Mesothelial cell of epicardium (in vitro differentiated cells): ENCODE measurements at regions not wholly inside any gene's neighbourhood (a gene's known extent, or its start where the extent isn't known, plus 50 kb on each side); places are given as distances from the start of the nearest gene placed in this dataset.

Source experiments
- DNase-seq, 2 experiments: peaks; one replicate each; pipeline ENCODE4 v3.0.0; 2021; ENCODE audit warnings: low spot score in 2 of 2; ENCODE audit not compliant: unreplicated experiment in 2 of 2
- H3K27ac Mint-ChIP-seq: 2 replicates; pipeline ENCODE4 v1.8.0; 2021; ENCODE audit warnings: mixed read lengths
- H3K27me3 Mint-ChIP-seq: 2 replicates; pipeline ENCODE4 v1.8.0; 2021; ENCODE audit warnings: low read depth, mixed read lengths
- H3K36me3 Mint-ChIP-seq: 2 replicates; pipeline ENCODE4 v1.8.0; 2021; ENCODE audit warnings: mixed read lengths
- H3K4me1 Mint-ChIP-seq: 2 replicates; pipeline ENCODE4 v1.8.0; 2021; ENCODE audit warnings: mixed read lengths
- H3K4me3 Mint-ChIP-seq: 2 replicates; pipeline ENCODE4 v1.8.0; 2021; ENCODE audit warnings: mild to moderate bottlenecking, moderate library complexity, mixed read lengths
- H3K9me3 Mint-ChIP-seq: 2 replicates; pipeline ENCODE4 v1.8.0; 2021; ENCODE audit warnings: mixed read lengths
- TF ChIP-seq, protein P1 (sequence below): fragments of 200-600 bp; sonication (generic); IDR thresholded peaks from one replicate; pipeline ENCODE4 v1.5.0; 2021; ENCODE audit warnings: antibody characterized with exemption; ENCODE audit not compliant: unreplicated experiment

DNA sequence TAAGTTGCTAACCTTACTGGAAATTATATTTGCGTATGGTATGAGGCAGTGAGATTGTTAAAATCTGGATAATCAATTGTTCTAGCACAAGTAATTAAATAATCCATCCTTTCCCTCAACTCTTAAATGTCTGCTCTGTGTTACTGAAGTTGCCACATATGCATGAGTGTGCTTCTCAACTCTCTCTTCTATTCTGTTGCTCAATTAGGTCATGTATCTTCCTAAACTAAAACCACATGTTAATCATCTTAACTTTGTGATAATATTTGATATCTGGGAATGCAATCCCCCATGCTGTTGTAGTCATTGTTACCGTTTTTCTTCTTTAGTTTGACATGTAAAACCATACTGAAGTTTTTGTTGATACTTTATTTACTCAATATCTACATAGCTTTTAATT lies 63.5 kb upstream of the STMND1 start:
- no peak for DNase-seq
- H3K4me1 Mint-ChIP-seq = peaks cover 23% of the 10 kb centered on the region
- H3K9me3 Mint-ChIP-seq = peaks cover 4% of the 10 kb centered on the region
- H3K27ac Mint-ChIP-seq = no peak overlapping the region
- H3K4me3 Mint-ChIP-seq = no peak overlapping the region
- peaks cover 12% of the 10 kb centered on the region for H3K27me3 Mint-ChIP-seq
- TF ChIP-seq, protein P1, sequence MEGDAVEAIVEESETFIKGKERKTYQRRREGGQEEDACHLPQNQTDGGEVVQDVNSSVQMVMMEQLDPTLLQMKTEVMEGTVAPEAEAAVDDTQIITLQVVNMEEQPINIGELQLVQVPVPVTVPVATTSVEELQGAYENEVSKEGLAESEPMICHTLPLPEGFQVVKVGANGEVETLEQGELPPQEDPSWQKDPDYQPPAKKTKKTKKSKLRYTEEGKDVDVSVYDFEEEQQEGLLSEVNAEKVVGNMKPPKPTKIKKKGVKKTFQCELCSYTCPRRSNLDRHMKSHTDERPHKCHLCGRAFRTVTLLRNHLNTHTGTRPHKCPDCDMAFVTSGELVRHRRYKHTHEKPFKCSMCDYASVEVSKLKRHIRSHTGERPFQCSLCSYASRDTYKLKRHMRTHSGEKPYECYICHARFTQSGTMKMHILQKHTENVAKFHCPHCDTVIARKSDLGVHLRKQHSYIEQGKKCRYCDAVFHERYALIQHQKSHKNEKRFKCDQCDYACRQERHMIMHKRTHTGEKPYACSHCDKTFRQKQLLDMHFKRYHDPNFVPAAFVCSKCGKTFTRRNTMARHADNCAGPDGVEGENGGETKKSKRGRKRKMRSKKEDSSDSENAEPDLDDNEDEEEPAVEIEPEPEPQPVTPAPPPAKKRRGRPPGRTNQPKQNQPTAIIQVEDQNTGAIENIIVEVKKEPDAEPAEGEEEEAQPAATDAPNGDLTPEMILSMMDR = no peak
- H3K36me3 Mint-ChIP-seq = no peaks in the 10 kb centered on the region

DNA sequence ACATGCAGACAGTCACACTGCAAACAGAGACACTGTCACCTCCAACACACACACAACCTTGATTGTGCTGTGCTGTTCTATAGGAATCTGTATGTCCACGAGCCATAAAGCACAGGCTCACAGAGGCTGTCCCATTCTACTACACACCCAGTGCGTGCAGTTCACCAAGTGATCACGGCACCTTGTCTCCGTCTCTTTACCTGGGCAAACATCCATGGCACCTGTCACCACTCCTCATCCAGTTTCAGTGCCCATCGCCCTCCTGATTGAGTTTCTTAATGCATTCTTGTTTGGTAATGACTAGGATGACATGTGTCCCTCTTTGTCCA lies 65.8 kb upstream of the STMND1 start:
- H3K27me3 Mint-ChIP-seq = peaks cover 12% of the 10 kb centered on the region
- TF ChIP-seq, protein P1 = no peak
- no peaks in the 10 kb centered on the region for H3K36me3 Mint-ChIP-seq
- H3K4me1 Mint-ChIP-seq = peaks cover 23% of the 10 kb centered on the region
- H3K27ac Mint-ChIP-seq = no peak overlapping the region
- DNase-seq = no peak
- H3K4me3 Mint-ChIP-seq = no peak overlapping the region
- peaks cover 4% of the 10 kb centered on the region for H3K9me3 Mint-ChIP-seq

DNA sequence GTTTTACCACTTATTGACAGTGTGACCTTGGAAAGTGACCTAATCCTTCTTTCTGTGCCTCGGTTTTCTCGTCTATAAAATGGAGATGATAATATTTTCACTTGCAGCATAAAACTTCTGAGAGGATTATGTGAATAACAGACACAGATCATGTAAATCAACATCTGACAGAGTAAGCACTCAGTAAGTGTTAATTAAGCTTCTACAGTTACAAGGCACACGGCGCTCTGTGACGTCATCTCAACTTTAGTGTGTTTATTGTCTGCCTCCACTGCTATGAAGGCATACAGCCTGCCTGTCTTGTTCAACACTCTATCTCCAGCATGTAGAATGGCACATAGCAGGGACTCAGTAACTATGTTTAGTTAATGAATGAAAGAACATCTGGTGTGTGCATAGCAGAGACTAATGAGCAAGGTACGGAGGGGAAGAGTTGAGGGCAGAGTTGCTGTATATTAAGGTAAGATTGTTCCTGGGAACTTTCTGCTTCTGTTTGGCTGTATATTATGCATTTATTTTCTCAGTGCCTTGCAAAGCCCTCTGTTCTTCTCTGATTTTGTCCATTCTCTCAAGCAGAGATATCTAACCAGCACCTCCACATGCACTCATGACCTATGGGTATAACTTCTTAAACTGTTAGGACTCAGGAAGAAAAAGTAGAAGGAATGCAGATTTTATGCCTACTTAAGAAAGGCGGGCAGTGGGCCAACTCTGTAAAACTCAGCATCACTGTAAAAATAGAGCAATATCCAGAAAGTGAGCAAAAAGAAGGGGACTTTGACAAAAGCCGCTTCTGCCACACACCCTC lies 66.4 kb upstream of the STMND1 start:
- Mint-ChIP-seq H3K27me3 (peaks cover 12% of the 10 kb centered on the region), H3K36me3 (no peaks in the 10 kb centered on the region), H3K27ac (no peak overlapping the region), H3K4me1 (peaks cover 23% of the 10 kb centered on the region), H3K9me3 (peaks cover 4% of the 10 kb centered on the region), H3K4me3 (no peak overlapping the region)
- DNase-seq = no peak
- TF ChIP-seq, protein P1 = no peak

DNA sequence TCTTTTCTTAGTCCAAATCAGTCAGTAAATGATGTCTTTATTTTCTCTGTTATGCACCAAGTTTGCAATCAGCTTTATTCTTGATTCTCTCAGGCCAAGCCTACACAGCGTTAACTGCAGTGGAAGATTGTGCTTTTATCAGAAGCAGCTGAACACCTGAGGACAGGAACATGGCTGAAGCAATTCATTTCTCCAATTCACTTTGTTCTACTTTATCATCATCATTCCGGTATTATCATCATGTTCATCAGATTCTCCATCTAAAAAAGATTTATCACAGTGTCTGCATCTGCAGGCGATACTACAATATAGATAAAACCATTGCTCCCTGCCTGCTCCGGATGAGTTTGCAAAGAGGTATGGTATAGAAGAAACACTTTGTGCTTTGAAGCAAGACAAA lies 68.1 kb upstream of the STMND1 start:
- Mint-ChIP-seq H3K36me3 (no peaks in the 10 kb centered on the region), H3K4me3 (no peak overlapping the region), H3K27ac (peak overlapping the region; percentile 92), H3K9me3 (peaks cover 5% of the 10 kb centered on the region), H3K27me3 (peaks cover 12% of the 10 kb centered on the region), H3K4me1 (peaks cover 23% of the 10 kb centered on the region)
- TF ChIP-seq, protein P1 = no peak
- no peak for DNase-seq

DNA sequence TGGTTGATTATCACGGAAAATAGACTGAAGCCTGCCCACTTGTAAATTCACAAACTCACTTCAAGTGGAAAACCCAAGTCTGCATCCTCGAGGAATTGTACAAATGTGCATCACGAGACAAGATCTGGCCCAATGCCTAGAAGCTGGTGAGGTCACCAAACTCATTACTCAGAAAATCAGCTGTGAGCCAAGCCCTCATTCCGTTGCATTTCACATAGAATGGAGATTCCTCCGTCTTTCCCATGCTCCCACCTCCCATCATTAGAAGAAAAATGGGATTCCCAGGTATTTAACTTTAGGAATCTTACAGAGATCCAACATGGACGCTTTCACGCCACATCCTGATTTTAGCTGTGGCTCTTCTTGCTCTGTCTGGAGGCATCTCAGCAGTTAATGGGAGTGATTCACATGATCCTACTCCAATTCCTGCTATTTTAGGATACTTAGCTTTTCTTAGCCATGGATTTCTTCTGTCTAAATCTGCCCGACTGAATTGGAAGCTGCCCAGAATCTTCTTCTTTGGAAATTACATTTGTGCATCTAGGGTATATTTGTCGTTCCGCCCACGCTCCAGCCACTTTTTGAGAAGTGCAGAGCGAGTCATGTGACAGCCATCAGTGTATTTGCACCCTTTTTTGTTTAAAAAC lies 68.7 kb upstream of the STMND1 start:
- DNase-seq = peak; percentile 41 to 72
- TF ChIP-seq, protein P1 = no peak
- Mint-ChIP-seq H3K27ac (peak overlapping the region; percentile 92), H3K27me3 (peaks cover 11% of the 10 kb centered on the region), H3K9me3 (peaks cover 8% of the 10 kb centered on the region), H3K36me3 (no peaks in the 10 kb centered on the region), H3K4me1 (peaks cover 23% of the 10 kb centered on the region), H3K4me3 (peak overlapping the region; percentile 20)
